ENCODE measurements at regions not wholly inside any gene's neighbourhood (a gene's known extent, or its start where the extent isn't known, plus 50 kb on each side); places are given as distances from the start of the nearest gene placed in this dataset.

DNA sequence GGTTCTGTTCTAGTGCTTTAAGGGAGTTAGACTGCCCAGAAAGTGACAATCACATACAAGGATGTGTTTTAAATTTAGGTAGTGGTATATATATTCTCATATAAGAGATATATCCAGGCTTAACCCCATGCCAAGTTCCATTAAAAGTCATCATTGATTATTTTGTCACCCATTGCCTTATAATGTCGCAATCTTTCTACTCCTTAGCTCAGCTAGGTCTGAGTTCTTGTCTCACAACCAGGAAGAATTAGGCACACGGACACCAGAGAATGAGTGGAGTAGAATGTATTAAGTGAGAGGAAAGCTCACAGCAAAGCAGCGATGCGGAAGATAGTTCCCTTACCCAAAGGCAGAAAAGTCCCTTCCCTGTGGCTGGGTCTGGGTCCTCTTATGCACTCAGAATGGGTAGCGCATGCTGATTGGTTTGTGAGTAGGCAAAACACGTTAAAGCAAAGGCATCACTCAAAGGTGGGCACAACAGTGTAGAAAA, 197.2 kb upstream of the AHR start:
- H3K4me2 ChIP-seq (ENCODE audit: insufficient read depth in 1 of 2, low read depth in 2 of 2, low read length in 2 of 2), result no peak overlapping the region
- no peaks in the 10 kb centered on the region for H3K79me2 ChIP-seq (ENCODE audit: control insufficient read depth in 1 of 2, insufficient read depth in 2 of 2, low read length in 2 of 2)
- no peaks in the 10 kb centered on the region for H3K36me3 ChIP-seq (ENCODE audit: control insufficient read depth in 2 of 4, insufficient read depth in 4 of 4, low read length in 3 of 4)
- no peak overlapping the region for H2BK5ac ChIP-seq (ENCODE audit: low read depth, low read length)
- H2AFZ ChIP-seq (ENCODE audit: low read length), result no peak overlapping the region
- H3K9me3 ChIP-seq (ENCODE audit: insufficient read depth in 2 of 2, low read depth in 1 of 2, low read length in 1 of 2), result no peaks in the 10 kb centered on the region
- no peak overlapping the region for H3K4ac ChIP-seq (replicated peaks; ENCODE audit: insufficient read length, low read depth, low read length)
- H3K79me1 ChIP-seq (ENCODE audit: low read depth, low read length), result no peaks in the 10 kb centered on the region
- no peak overlapping the region for H3K56ac ChIP-seq (replicated peaks; ENCODE audit: insufficient read length, low read depth, low read length)
- H3K4me3 ChIP-seq (ENCODE audit: extremely low read depth in 1 of 4, insufficient read depth in 2 of 4, low read depth in 3 of 4, low read length in 4 of 4), result no peak overlapping the region
- H3K23ac ChIP-seq (ENCODE audit: insufficient read length), result no peak overlapping the region
- H2BK12ac ChIP-seq (ENCODE audit: low read depth, low read length), result no peak overlapping the region
- no peak for DNase-seq (ENCODE audit: low read depth in 1 of 2, low spot score in 2 of 2)
- H2BK15ac ChIP-seq (ENCODE audit: low read length), result no peak overlapping the region
- H3K18ac ChIP-seq (ENCODE audit: extremely low read depth, low read length), result no peak overlapping the region
- ChIA-PET CTCF (ENCODE audit: partially characterized antibody) (interaction anchor here (0.6 kb wide), 1 partner anchor 543 kb away, joined by 3 read pairs; no protein-coding TSS in a partner anchor), POLR2A (ENCODE audit: partially characterized antibody) (no interaction called here)
- no peak overlapping the region for H4K5ac ChIP-seq (ENCODE audit: insufficient read length, low read depth, low read length)
- no peak for FAIRE-seq
- no peak overlapping the region for H2BK120ac ChIP-seq (replicated peaks; ENCODE audit: low read depth, low read length)
- H4K20me1 ChIP-seq (replicated peaks in 1 of 2; ENCODE audit: control insufficient read depth in 1 of 2, insufficient read depth in 2 of 2, low read length in 2 of 2), result no peaks in the 10 kb centered on the region
- H3K14ac ChIP-seq (ENCODE audit: insufficient read length), result no peak overlapping the region
- WGBS, 2 experiments (ENCODE audit: extremely low coverage in 1 of 2, insufficient coverage in 1 of 2, insufficient read length in 1 of 2, insufficient replicate concordance in 2 of 2, low coverage in 1 of 2, low lambda C conversion rate in 2 of 2, missing lambda C conversion rate in 1 of 2), result 94% methylated on average over 6 of the region's 6 CpGs; no CpG with 5 or more reads in 1 of the 2 experiments
- no peak overlapping the region for H4K8ac ChIP-seq (ENCODE audit: extremely low read depth, insufficient read depth, low read length)
- H3K27me3 ChIP-seq (replicated peaks in 1 of 4; ENCODE audit: control insufficient read depth in 3 of 4, extremely low read depth in 1 of 4, insufficient read depth in 3 of 4, low read length in 3 of 4), result no peaks in the 10 kb centered on the region
- H2BK20ac ChIP-seq (ENCODE audit: low read length), result no peak overlapping the region
- H4K91ac ChIP-seq (replicated peaks; ENCODE audit: insufficient read length, low read length), result no peak overlapping the region
- H3K9ac ChIP-seq (replicated peaks in 1 of 4; ENCODE audit: extremely low read depth in 1 of 4, low read depth in 3 of 4, low read length in 3 of 4), result no peak overlapping the region
- no peak overlapping the region for H3K27ac ChIP-seq (ENCODE audit: low read depth, low read length)
- H2AK5ac ChIP-seq (ENCODE audit: low read depth, low read length), result no peak overlapping the region
- H3K23me2 ChIP-seq (ENCODE audit: low read depth, low read length), result no peaks in the 10 kb centered on the region
- TF ChIP-seq EP300 (IDR thresholded peaks at IDR 0.05; ENCODE audit: borderline replicate concordance in 1 of 2, low read depth in 2 of 2, low read length in 2 of 2) (no peak), CEBPB (IDR thresholded peaks at IDR 0.05; ENCODE audit: low read depth, low read length) (peak; percentile 41; the same call in 1 of the 2 replicates), POLR2AphosphoS5 (IDR thresholded peaks at IDR 0.05; ENCODE audit: low read depth, low read length) (no peak)
- peaks cover 0 to 4% (median 2%) of the 10 kb centered on the region in 4 experiments; a peak in 1 of 7 replicates for H3K4me1 ChIP-seq (replicated peaks in 1 of 4; ENCODE audit: control insufficient read depth in 3 of 4, insufficient read depth in 4 of 4, low read length in 3 of 4)
